Raji (cell line): ENCODE measurements at regions not wholly inside any gene's neighbourhood (a gene's known extent, or its start where the extent isn't known, plus 50 kb on each side); places are given as distances from the start of the nearest gene placed in this dataset.

Experiments used
- POLR2A ChIP-seq: IDR thresholded peaks from 2 replicates; pipeline ENCODE4 v1.6.1; 2011; ENCODE audit warnings: low read depth, low read length, control low read depth; ENCODE audit not compliant: insufficient read depth

GRCh38 chr10:46786518-46787320 is 124.5 kb upstream of the PTPN20 start:
- peak; percentile 54 for TF ChIP-seq POLR2A

GRCh38 chr10:46787321-46787615 is 124.0 kb upstream of the PTPN20 start:
- TF ChIP-seq POLR2A: no peak
